ENCODE measurements at regions not wholly inside any gene's neighbourhood (a gene's known extent, or its start where the extent isn't known, plus 50 kb on each side); places are given as distances from the start of the nearest gene placed in this dataset.
"Not testable (repeated sequence)": the region's sequence is repeated elsewhere in the genome, so short reads cannot be mapped to it uniquely, and the experiment has no call there.

GRCh38 chr20:39961637-39962244 is 727.3 kb downstream of the MAFB start:
- Histone ChIP-seq H3K4me1 (peaks cover 0 to 18% (median 12%) of the 10 kb centered on the region in 3 donors), H3K9me3 (no peaks in the 10 kb centered on the region), H3K4me3 (no peak overlapping the region), H3K27me3 (no peaks in the 10 kb centered on the region), H3K36me3 (no peaks in the 10 kb centered on the region), H3K27ac (no peak overlapping the region)
- TF ChIP-seq POLR2AphosphoS5 (IDR thresholded peaks at IDR 0.05) (no peak), EP300 (IDR thresholded peaks at IDR 0.05) (no peak)
- no peak for ATAC-seq
- 69 to 82% methylated on average over 5 to 6 of the region's 6 CpGs for WGBS, 2 donors (ENCODE audit: low coverage in 1 of 2)

GRCh38 chr20:39960522-39961428 is 728.3 kb downstream of the MAFB start:
- ATAC-seq = peak; percentile 67
- TF ChIP-seq CTCF (IDR thresholded peaks at IDR 0.05) (peak in 2 of 4 experiments; percentile 10 to 26), POLR2AphosphoS5 (IDR thresholded peaks at IDR 0.05) (no peak), POLR2A (IDR thresholded peaks at IDR 0.05) (no peak), EP300 (IDR thresholded peaks at IDR 0.05) (no peak)
- Histone ChIP-seq H3K4me1 (peaks cover 0 to 18% (median 12%) of the 10 kb centered on the region in 3 donors), H3K4me3 (no peak overlapping the region), H3K27ac (peak overlapping the region in 2 of 4 donors; percentile 6 to 14), H3K36me3 (no peaks in the 10 kb centered on the region), H3K9me3 (no peaks in the 10 kb centered on the region), H3K27me3 (no peaks in the 10 kb centered on the region)
- 33% methylated on average over 5 to 6 of the region's 7 CpGs for whole genome bisulfite sequencing, 2 donors (ENCODE audit: low coverage in 1 of 2)

- H3K4me3 ChIP-seq, H3K27ac ChIP-seq, ATAC-seq, H3K36me3 ChIP-seq, H3K27me3 ChIP-seq, H3K9me3 ChIP-seq: not testable (repeated sequence)
- WGBS, 2 donors (ENCODE audit: low coverage in 1 of 2) = 94 to 100% methylated on average over 1 to 3 of the region's 3 CpGs
- peaks cover 0 to 18% (median 12%) of the 10 kb centered on the region in 3 donors for H3K4me1 ChIP-seq
These were observed 731.1 kb downstream of the MAFB start for GRCh38 chr20:39957911-39958310.

- 41 to 65% methylated on average over 2 of the region's 2 CpGs for WGBS, 2 donors (ENCODE audit: low coverage in 1 of 2)
These were observed 734.4 kb downstream of the MAFB start for GRCh38 chr20:39954621-39955020.

DNA sequence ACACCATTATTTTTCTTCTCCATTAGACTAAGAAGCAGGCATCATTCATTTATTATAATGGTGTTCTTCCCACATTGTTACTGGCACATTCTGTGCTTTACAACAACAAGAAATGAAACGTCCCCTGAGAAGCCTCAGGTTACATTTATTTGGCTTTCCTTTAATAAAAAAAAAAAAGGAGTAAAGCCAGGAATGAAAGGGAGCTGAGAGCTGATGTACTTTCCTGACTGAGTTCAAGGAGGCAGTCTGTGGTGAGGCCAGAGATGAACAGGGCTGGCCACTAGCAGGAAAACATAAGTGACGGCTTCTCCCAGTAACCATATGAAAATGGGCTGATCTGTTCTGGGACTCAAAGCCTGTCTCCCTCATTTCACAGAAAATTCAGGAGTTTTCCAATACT is 742.1 kb downstream of the MAFB start:
- no peak for TF ChIP-seq POLR2A (IDR thresholded peaks at IDR 0.05)
- no peak for TF ChIP-seq CTCF (IDR thresholded peaks at IDR 0.05)
- TF ChIP-seq POLR2AphosphoS5 (IDR thresholded peaks at IDR 0.05) = no peak
- no peak for TF ChIP-seq EP300 (IDR thresholded peaks at IDR 0.05)
- Histone ChIP-seq H3K27me3 (no peaks in the 10 kb centered on the region), H3K4me1 (no peaks in the 10 kb centered on the region), H3K4me3 (no peak overlapping the region), H3K36me3 (no peaks in the 10 kb centered on the region), H3K9me3 (no peaks in the 10 kb centered on the region), H3K27ac (no peak overlapping the region)
- no peak for ATAC-seq
- 41 to 57% methylated on average over 2 of the region's 2 CpGs for WGBS, 2 donors (ENCODE audit: low coverage in 1 of 2)

More at GRCh38 chr20:39954621-39955020, 734.4 kb downstream of the MAFB start:
- no peaks in the 10 kb centered on the region for H3K9me3 ChIP-seq
- no peak overlapping the region for H3K4me3 ChIP-seq
- no peaks in the 10 kb centered on the region for H3K27me3 ChIP-seq
- TF ChIP-seq CTCF (IDR thresholded peaks at IDR 0.05) = no peak
- TF ChIP-seq POLR2AphosphoS5 (IDR thresholded peaks at IDR 0.05) = no peak
- TF ChIP-seq POLR2A (IDR thresholded peaks at IDR 0.05) = no peak
- no peak for TF ChIP-seq EP300 (IDR thresholded peaks at IDR 0.05)
- no peaks in the 10 kb centered on the region for H3K36me3 ChIP-seq
- no peaks in the 10 kb centered on the region for H3K4me1 ChIP-seq
- H3K27ac ChIP-seq = no peak overlapping the region
- no peak for ATAC-seq
